Endothelial cell of umbilical vein (primary cell): ENCODE measurements at regions not wholly inside any gene's neighbourhood (a gene's known extent, or its start where the extent isn't known, plus 50 kb on each side); places are given as distances from the start of the nearest gene placed in this dataset.

Experiments used
- BruUV-seq: library from RNA; stranded (reverse); fragments of 400-500 nt; replicated peaks from 2 replicates; lab custom pipeline; 2021; lab: Mats Ljungman, UMichigan
- CTCF ChIA-PET: fragments of 300-600, 350-600 bp; sonication (Branson Sonifier 250); formaldehyde crosslinking; loops from one replicate; lab custom pipeline; 2021; ENCODE audit warnings: antibody characterized with exemption, inconsistent platforms; lab: Charles Lee
- POLR2A ChIA-PET: fragments of 300-600, 350-600 bp; sonication (Branson Sonifier 250); formaldehyde crosslinking; loops from one replicate; lab custom pipeline; 2021; ENCODE audit warnings: antibody characterized with exemption, inconsistent platforms; lab: Charles Lee
- DNase-seq: peaks from one replicate; pipeline ENCODE4 v3.0.0-alpha.2; 2011; ENCODE audit warnings: low read depth, low spot score
- FAIRE-seq: peaks from 2 replicates; lab custom pipeline; 2011; peaks lifted over from hg19 to GRCh38; lab: Jason Lieb, UNC
- H2AFZ ChIP-seq: 2 replicates; pipeline ENCODE4 v1.6.0; 2012; ENCODE audit warnings: low read depth, low read length, control low read depth, inconsistent platforms
- H3K27ac ChIP-seq: 2 replicates; pipeline ENCODE4 v1.5.1; 2011; ENCODE audit warnings: low read depth, mild to moderate bottlenecking, control low read depth, low read length, moderate library complexity; ENCODE audit not compliant: insufficient read depth
- H3K27me3 ChIP-seq, 2 experiments: 2 replicates each; pipeline versions ENCODE4 v1.6.0 to v1.6.1; 2011; ENCODE audit warnings: low read length in 2 of 2, mixed read lengths in 1 of 2; ENCODE audit not compliant: control insufficient read depth in 2 of 2, insufficient read depth in 2 of 2
- H3K36me3 ChIP-seq, 2 experiments: 2 replicates in 1 of 2; 3 replicates in 1 of 2; pipeline ENCODE4 v1.5.1; 2011; ENCODE audit warnings: low read length in 2 of 2, mild to moderate bottlenecking in 1 of 2, moderate library complexity in 1 of 2; ENCODE audit not compliant: control insufficient read depth in 2 of 2, insufficient read depth in 2 of 2; ENCODE audit errors: extremely low read depth in 1 of 2
- H3K4me1 ChIP-seq: 3 replicates; pipeline ENCODE4 v1.5.1; 2011; ENCODE audit warnings: mild to moderate bottlenecking, low read length; ENCODE audit not compliant: control insufficient read depth, insufficient read depth; ENCODE audit errors: extremely low read depth
- H3K4me2 ChIP-seq: 2 replicates; pipeline ENCODE4 v1.6.1; 2011; ENCODE audit warnings: low read length, control low read depth, mixed read lengths; ENCODE audit not compliant: insufficient read depth
- H3K4me3 ChIP-seq, 3 experiments: fragments of 200-600 bp in 1 of 3; sonication (generic), shearing (Covaris generic) in 1 of 3; replicated peaks in 1 of 3; 2 replicates each; pipeline ENCODE4 v1.5.1; 2011 to 2016; ENCODE audit warnings: control low read depth in 3 of 3, low read length in 3 of 3, mild to moderate bottlenecking in 2 of 3, inconsistent platforms in 1 of 3, low read depth in 1 of 3, moderate library complexity in 1 of 3; ENCODE audit not compliant: insufficient read depth in 1 of 3
- H3K79me2 ChIP-seq: 2 replicates; pipeline ENCODE4 v1.6.0; 2012; ENCODE audit warnings: low read length, inconsistent platforms; ENCODE audit not compliant: control insufficient read depth, insufficient read depth
- H3K9ac ChIP-seq: replicated peaks from 2 replicates; pipeline ENCODE3; 2011; ENCODE audit warnings: low read length, control low read depth; ENCODE audit not compliant: insufficient read depth; ENCODE audit errors: extremely low read depth
- H3K9me1 ChIP-seq: replicated peaks from 3 replicates; pipeline ENCODE4 v1.6.0; 2011; ENCODE audit warnings: mild to moderate bottlenecking, low read length; ENCODE audit not compliant: control insufficient read depth, insufficient read depth; ENCODE audit errors: extremely low read depth
- H3K9me3 ChIP-seq: replicated peaks from 2 replicates; pipeline ENCODE4 v1.5.1; 2012; ENCODE audit warnings: low read length, inconsistent platforms; ENCODE audit not compliant: control insufficient read depth, insufficient read depth
- H4K20me1 ChIP-seq: replicated peaks from 2 replicates; pipeline ENCODE3; 2011; ENCODE audit warnings: mild to moderate bottlenecking, low read length; ENCODE audit not compliant: control insufficient read depth, insufficient read depth; ENCODE audit errors: extremely low read depth
- FOS ChIP-seq: IDR thresholded peaks from 2 replicates; pipeline ENCODE4 v1.6.1; 2011; ENCODE audit warnings: mild to moderate bottlenecking, low read length, moderate library complexity, borderline replicate concordance; ENCODE audit not compliant: insufficient read depth
- JUN ChIP-seq: IDR thresholded peaks from 2 replicates; pipeline ENCODE4 v1.6.1; 2011; ENCODE audit warnings: borderline replicate concordance, low read depth; ENCODE audit not compliant: insufficient read length, insufficient read depth
- POLR2A ChIP-seq: IDR thresholded peaks from 2 replicates; pipeline ENCODE4 v1.6.1; 2012; ENCODE audit warnings: low read depth, mild to moderate bottlenecking, control low read depth, low read length
- POLR2AphosphoS5 ChIP-seq: IDR thresholded peaks from 2 replicates; pipeline ENCODE4 v1.6.1; 2012; ENCODE audit warnings: low read depth, mild to moderate bottlenecking, control low read depth, low read length, moderate library complexity; ENCODE audit not compliant: insufficient read depth
- dilution Hi-C: fragments of 300-500 bp; cut with MboI; formaldehyde crosslinking; loops from one replicate; pipeline ENCODE4 v1.15.0; 2019; ENCODE audit warnings: low sequenced_read_pairs; ENCODE audit not compliant: extremely low pct_ligation_motif_present
- intact Hi-C: fragments of 100-400 bp; cut with micrococcal nuclease; formaldehyde crosslinking; loops from one replicate; pipeline ENCODE4 v1.10.0; 2022
- TF ChIP-seq, protein P1 (sequence below), 2 donors: IDR thresholded peaks; 1 replicate in 1 of 2; 2 replicates in 1 of 2; pipeline ENCODE4 v1.5.1; 2011; ENCODE audit warnings: low read length in 2 of 2, mild to moderate bottlenecking in 2 of 2, moderate library complexity in 2 of 2, control low read depth in 1 of 2, inconsistent platforms in 1 of 2, low read depth in 1 of 2; ENCODE audit not compliant: insufficient read depth in 1 of 2; ENCODE audit errors: extremely low read depth in 1 of 2
- TF ChIP-seq, protein P2 (sequence below): IDR thresholded peaks from 2 replicates; pipeline ENCODE4 v1.6.1; 2011; ENCODE audit not compliant: insufficient read depth, insufficient read length

DNA sequence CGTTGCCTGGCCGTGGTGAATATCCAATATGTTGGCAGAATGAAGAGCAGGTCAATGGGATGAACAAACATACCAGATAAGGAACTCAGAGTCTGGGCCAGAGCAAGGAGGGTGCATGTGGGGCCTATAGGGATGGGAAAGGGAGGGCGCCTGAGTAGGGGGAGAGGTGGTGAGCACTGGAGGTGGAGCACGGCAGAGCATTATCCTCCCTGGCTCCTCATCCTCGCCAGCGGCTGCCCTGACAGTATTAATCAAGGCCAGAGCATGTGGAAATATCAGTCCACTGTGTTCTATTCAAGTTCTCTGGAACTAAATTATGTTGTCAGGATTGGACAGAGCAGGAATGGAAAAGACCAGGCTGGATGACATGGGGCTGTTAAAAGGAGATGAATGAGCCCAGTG, 254.8 kb upstream of the ZMIZ1 start:
- Histone ChIP-seq H3K9ac (no peak overlapping the region), H3K9me3 (no peaks in the 10 kb centered on the region), H3K79me2 (no peaks in the 10 kb centered on the region), H3K27me3 (peaks cover 0 to 5% of the 10 kb centered on the region in 2 experiments), H3K4me2 (no peak overlapping the region), H3K9me1 (no peaks in the 10 kb centered on the region), H3K4me3 (no peak overlapping the region), H2AFZ (no peak overlapping the region), H4K20me1 (no peaks in the 10 kb centered on the region), H3K4me1 (no peaks in the 10 kb centered on the region), H3K36me3 (no peaks in the 10 kb centered on the region), H3K27ac (no peak overlapping the region)
- intact Hi-C loops (no loop called here), dilution Hi-C loops (no loop called here)
- ChIA-PET CTCF (no interaction called here), POLR2A (no interaction called here)
- FAIRE-seq (no peak), DNase-seq (no peak)
- TF ChIP-seq POLR2AphosphoS5: no peak
- TF ChIP-seq, protein P1, sequence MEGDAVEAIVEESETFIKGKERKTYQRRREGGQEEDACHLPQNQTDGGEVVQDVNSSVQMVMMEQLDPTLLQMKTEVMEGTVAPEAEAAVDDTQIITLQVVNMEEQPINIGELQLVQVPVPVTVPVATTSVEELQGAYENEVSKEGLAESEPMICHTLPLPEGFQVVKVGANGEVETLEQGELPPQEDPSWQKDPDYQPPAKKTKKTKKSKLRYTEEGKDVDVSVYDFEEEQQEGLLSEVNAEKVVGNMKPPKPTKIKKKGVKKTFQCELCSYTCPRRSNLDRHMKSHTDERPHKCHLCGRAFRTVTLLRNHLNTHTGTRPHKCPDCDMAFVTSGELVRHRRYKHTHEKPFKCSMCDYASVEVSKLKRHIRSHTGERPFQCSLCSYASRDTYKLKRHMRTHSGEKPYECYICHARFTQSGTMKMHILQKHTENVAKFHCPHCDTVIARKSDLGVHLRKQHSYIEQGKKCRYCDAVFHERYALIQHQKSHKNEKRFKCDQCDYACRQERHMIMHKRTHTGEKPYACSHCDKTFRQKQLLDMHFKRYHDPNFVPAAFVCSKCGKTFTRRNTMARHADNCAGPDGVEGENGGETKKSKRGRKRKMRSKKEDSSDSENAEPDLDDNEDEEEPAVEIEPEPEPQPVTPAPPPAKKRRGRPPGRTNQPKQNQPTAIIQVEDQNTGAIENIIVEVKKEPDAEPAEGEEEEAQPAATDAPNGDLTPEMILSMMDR (IDR thresholded peaks at IDR 0.05; ENCODE audit: extremely low read depth in 1 of 2, insufficient read depth in 1 of 2, low read depth in 1 of 2, low read length in 2 of 2): no peak
- no TSS peak for BruUV-seq

DNA sequence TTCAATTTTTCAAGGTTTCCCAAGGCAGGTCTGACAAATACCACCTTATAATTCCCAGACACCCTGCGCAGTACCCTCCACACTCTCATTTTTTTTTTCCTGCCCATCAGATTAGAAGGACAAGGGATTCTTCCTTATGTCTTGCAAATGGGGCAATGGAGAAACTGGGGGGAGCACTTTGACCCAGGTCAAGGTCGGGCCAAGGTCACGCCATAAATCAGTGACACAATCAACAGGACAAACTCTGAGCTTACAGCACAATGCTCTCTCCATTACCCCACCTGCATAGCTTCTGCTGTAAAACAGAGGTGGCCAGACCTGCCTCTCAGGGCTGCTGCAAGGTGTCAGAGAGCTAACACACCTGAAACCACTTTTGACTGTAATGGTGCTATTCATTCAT, 254.4 kb upstream of the ZMIZ1 start:
- dilution Hi-C loops: no loop called here
- H3K9ac ChIP-seq: no peak overlapping the region

More for the DNA sequence above, 254.4 kb upstream of the ZMIZ1 start:
- intact Hi-C loops: no loop called here
- no TSS peak for BruUV-seq
- H3K9me3 ChIP-seq: no peaks in the 10 kb centered on the region
- TF ChIP-seq FOS (no peak), JUN (no peak), POLR2A (no peak)
- TF ChIP-seq, protein P1 (IDR thresholded peaks at IDR 0.05; ENCODE audit: extremely low read depth in 1 of 2, insufficient read depth in 1 of 2, low read depth in 1 of 2, low read length in 2 of 2): no peak
- TF ChIP-seq, protein P2, sequence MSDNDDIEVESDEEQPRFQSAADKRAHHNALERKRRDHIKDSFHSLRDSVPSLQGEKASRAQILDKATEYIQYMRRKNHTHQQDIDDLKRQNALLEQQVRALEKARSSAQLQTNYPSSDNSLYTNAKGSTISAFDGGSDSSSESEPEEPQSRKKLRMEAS: no peak
- H3K79me2 ChIP-seq: no peaks in the 10 kb centered on the region
- no peak overlapping the region for H3K27ac ChIP-seq
- DNase-seq (no peak), FAIRE-seq (no peak)
- CTCF ChIA-PET: no interaction called here
- no peak overlapping the region for H2AFZ ChIP-seq
- no peaks in the 10 kb centered on the region for H4K20me1 ChIP-seq
- no peaks in the 10 kb centered on the region for H3K9me1 ChIP-seq
- H3K36me3 ChIP-seq: no peaks in the 10 kb centered on the region
- no peak overlapping the region for H3K4me3 ChIP-seq
- H3K4me1 ChIP-seq: no peaks in the 10 kb centered on the region
- peaks cover 0 to 5% of the 10 kb centered on the region in 2 experiments for H3K27me3 ChIP-seq
- POLR2A ChIA-PET: no interaction called here
- no peak overlapping the region for H3K4me2 ChIP-seq
